Thyroid gland (tissue), 4 donors: ENCODE measurements at regions not wholly inside any gene's neighbourhood (a gene's known extent, or its start where the extent isn't known, plus 50 kb on each side); places are given as distances from the start of the nearest gene placed in this dataset.

Experiments
- CTCF ChIP-seq, 6 experiments: fragments of 200-600 bp in 3 of 6; fragments of 450-650 bp in 3 of 6; sonication (generic) in 3 of 6; IDR thresholded peaks; one replicate each; pipeline ENCODE4 v1.5.1; 2016 to 2019; ENCODE audit warnings: antibody characterized with exemption in 6 of 6, mild to moderate bottlenecking in 2 of 6, inconsistent platforms in 1 of 6, moderate library complexity in 1 of 6
- POLR2A ChIP-seq, 2 donors: fragments of 450-650 bp; IDR thresholded peaks; one replicate each; pipeline ENCODE4 v1.6.1; 2017; ENCODE audit warnings: antibody characterized with exemption in 2 of 2, mild to moderate bottlenecking in 2 of 2, moderate library complexity in 1 of 2

DNA sequence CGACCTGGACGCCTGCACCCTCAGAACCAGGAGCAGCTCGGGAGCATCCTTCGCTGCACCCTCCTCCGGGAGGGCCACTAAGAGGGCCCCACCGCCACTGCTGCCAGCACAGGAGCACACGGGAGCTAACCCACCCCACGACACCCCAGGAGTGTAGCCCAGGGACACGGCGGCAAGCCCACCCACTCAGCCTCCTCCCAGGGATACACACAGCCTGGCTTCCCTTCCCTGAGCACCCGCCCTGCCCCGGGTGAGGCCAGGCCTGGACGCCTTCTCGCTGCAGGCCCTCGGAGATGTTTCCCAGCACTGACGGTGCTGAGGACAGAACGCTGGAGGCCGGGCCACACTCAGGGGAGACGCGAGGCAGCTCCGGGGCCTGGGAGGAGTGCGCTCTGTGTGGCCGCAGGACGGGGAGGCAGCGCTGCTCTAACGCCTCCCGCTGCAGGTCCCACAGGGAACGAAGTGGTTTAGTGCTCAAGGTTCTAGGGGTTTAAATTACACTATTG lies 190.4 kb downstream of the BRD1 start:
- TF ChIP-seq CTCF (IDR thresholded peaks at IDR 0.05) (no peak), POLR2A (IDR thresholded peaks at IDR 0.05) (no peak)
